SK-N-SH (cell line): ENCODE measurements at regions not wholly inside any gene's neighbourhood (a gene's known extent, or its start where the extent isn't known, plus 50 kb on each side); places are given as distances from the start of the nearest gene placed in this dataset.

Source experiments
- EP300 ChIP-seq, 2 experiments: IDR thresholded peaks; 2 replicates each; pipeline versions ENCODE4 v1.4.0 to v1.6.1; 2012; ENCODE audit warnings: borderline replicate concordance in 1 of 2, low read depth in 1 of 2, low read length in 1 of 2
- EZH2phosphoT487 ChIP-seq: fragments of 200-600 bp; sonication (generic); IDR thresholded peaks from 2 replicates; pipeline ENCODE4 v1.6.1; 2017; ENCODE audit warnings: low read depth, mixed run types, mild to moderate bottlenecking, antibody characterized with exemption, moderate library complexity, borderline replicate concordance
- RCOR1 ChIP-seq: fragments of 150-350 bp; IDR thresholded peaks from 2 replicates; pipeline ENCODE4 v1.6.1; 2017; ENCODE audit warnings: antibody characterized with exemption, low read length
- RXRA ChIP-seq: IDR thresholded peaks from 2 replicates; pipeline ENCODE4 v1.4.0; 2012; ENCODE audit warnings: low read depth, mild to moderate bottlenecking, borderline replicate concordance
- SIN3A ChIP-seq: IDR thresholded peaks from 2 replicates; pipeline ENCODE4 v1.6.1; 2012; ENCODE audit warnings: low read depth, mild to moderate bottlenecking, low read length, moderate library complexity, borderline replicate concordance
- TF ChIP-seq, protein P1 (sequence below): fragments of 200-600 bp; sonication (generic); IDR thresholded peaks from 2 replicates; pipeline ENCODE4 v1.6.1; 2017; ENCODE audit warnings: antibody characterized with exemption, mild to moderate bottlenecking, moderate library complexity
- TF ChIP-seq, protein P2 (sequence below): IDR thresholded peaks from 2 replicates; pipeline ENCODE4 v1.4.0; 2012; ENCODE audit warnings: low read depth

GRCh38 chr16:86909359-86910160, 331.2 kb downstream of the FOXL1 start:
- TF ChIP-seq SIN3A, result no peak
- TF ChIP-seq, protein P1, sequence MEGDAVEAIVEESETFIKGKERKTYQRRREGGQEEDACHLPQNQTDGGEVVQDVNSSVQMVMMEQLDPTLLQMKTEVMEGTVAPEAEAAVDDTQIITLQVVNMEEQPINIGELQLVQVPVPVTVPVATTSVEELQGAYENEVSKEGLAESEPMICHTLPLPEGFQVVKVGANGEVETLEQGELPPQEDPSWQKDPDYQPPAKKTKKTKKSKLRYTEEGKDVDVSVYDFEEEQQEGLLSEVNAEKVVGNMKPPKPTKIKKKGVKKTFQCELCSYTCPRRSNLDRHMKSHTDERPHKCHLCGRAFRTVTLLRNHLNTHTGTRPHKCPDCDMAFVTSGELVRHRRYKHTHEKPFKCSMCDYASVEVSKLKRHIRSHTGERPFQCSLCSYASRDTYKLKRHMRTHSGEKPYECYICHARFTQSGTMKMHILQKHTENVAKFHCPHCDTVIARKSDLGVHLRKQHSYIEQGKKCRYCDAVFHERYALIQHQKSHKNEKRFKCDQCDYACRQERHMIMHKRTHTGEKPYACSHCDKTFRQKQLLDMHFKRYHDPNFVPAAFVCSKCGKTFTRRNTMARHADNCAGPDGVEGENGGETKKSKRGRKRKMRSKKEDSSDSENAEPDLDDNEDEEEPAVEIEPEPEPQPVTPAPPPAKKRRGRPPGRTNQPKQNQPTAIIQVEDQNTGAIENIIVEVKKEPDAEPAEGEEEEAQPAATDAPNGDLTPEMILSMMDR, result no peak
- no peak for TF ChIP-seq RCOR1
- no peak for TF ChIP-seq RXRA
- no peak for TF ChIP-seq EP300 (IDR thresholded peaks at IDR 0.05; ENCODE audit: borderline replicate concordance in 1 of 2, low read depth in 1 of 2, low read length in 1 of 2)
- TF ChIP-seq EZH2phosphoT487, result no peak
- TF ChIP-seq, protein P2, sequence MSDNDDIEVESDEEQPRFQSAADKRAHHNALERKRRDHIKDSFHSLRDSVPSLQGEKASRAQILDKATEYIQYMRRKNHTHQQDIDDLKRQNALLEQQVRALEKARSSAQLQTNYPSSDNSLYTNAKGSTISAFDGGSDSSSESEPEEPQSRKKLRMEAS, result no peak
